HepG2 (cell line): ENCODE measurements at regions not wholly inside any gene's neighbourhood (a gene's known extent, or its start where the extent isn't known, plus 50 kb on each side); places are given as distances from the start of the nearest gene placed in this dataset.

ENCODE experiments used
- DR1 ChIP-seq: sonication (generic); formaldehyde crosslinking; IDR thresholded peaks from 2 replicates; pipeline ENCODE4 v1.8.0; 2021; ENCODE audit warnings: mild to moderate bottlenecking, missing genetic modification reagents, inconsistent platforms
- KDM4B ChIP-seq: sonication (generic); formaldehyde crosslinking; IDR thresholded peaks from 2 replicates; pipeline ENCODE4 v1.4.0; 2020; ENCODE audit warnings: missing genetic modification reagents

DNA sequence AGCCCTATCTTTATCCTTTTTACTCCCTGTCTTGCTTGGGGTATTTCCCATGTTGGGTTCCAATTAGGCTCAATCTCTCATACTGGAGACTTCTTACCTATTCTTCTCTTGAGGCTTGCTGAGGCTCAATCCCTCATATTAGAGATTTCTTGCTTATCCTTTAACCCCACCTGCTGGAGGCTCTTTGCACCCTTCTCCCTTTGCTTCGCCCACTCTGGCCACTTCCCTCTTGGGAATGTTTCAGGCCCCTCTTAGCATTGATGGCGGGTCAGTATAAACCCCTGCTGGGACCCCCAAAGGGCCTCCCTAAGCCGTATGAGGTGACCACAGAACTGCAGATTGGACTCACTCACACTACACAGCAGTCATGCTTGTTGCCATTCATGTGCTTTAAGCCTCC lies 69.3 kb upstream of the CDK20 start:
- no peak for TF ChIP-seq DR1 (CRISPR knock-in tag)
- no peak for TF ChIP-seq KDM4B (CRISPR knock-in tag)
